Upper lobe of left lung (tissue), 6 donors: ENCODE measurements at regions not wholly inside any gene's neighbourhood (a gene's known extent, or its start where the extent isn't known, plus 50 kb on each side); places are given as distances from the start of the nearest gene placed in this dataset.

Experiments
- ATAC-seq, 2 donors: fragments of 200-7000 bp; cut with Tn5 transposase; one replicate each; pipeline ENCODE4 v1.9.1; 2022; ENCODE audit warnings: mild to moderate bottlenecking in 2 of 2, moderate library complexity in 2 of 2; ENCODE audit not compliant: low FRiP score in 2 of 2
- DNase-seq, 2 donors: peaks; one replicate each; pipeline ENCODE4 v3.0.0-alpha.2; 2019 to 2020
- H3K27ac ChIP-seq, 4 donors: fragments of 200-600 bp; sonication (generic); one replicate each; pipeline ENCODE4 v1.5.1; 2016 to 2019
- H3K27me3 ChIP-seq, 4 donors: fragments of 200-600 bp; sonication (generic); one replicate each; pipeline ENCODE4 v1.5.1; 2017 to 2019
- H3K36me3 ChIP-seq, 4 donors: fragments of 200-600 bp; sonication (generic); one replicate each; pipeline ENCODE4 v1.5.1; 2016 to 2019
- H3K4me1 ChIP-seq, 4 donors: fragments of 200-600 bp; sonication (generic); one replicate each; pipeline ENCODE4 v1.5.1; 2018 to 2019
- H3K4me3 ChIP-seq, 4 donors: fragments of 200-600 bp; sonication (generic); one replicate each; pipeline ENCODE4 v1.5.1; 2017 to 2019; ENCODE audit warnings: mild to moderate bottlenecking in 2 of 4, moderate library complexity in 1 of 4
- H3K9me3 ChIP-seq, 4 donors: fragments of 200-600 bp; sonication (generic); one replicate each; pipeline ENCODE4 v1.5.1; 2018 to 2019
- CTCF ChIP-seq, 6 experiments: fragments of 450-650 bp in 4 of 6; fragments of 200-600 bp in 2 of 6; sonication (generic) in 2 of 6; IDR thresholded peaks; one replicate each; pipeline ENCODE4 v1.5.1; 2016 to 2019; ENCODE audit warnings: antibody characterized with exemption in 6 of 6
- EP300 ChIP-seq, 4 donors: sonication (generic); formaldehyde crosslinking; IDR thresholded peaks; one replicate each; pipeline ENCODE4 v1.5.1; 2017; ENCODE audit warnings: antibody characterized with exemption in 4 of 4, control low read depth in 2 of 4
- POLR2A ChIP-seq, 4 donors: fragments of 450-650 bp; IDR thresholded peaks; one replicate each; pipeline ENCODE4 v1.5.1; 2016 to 2017; ENCODE audit warnings: antibody characterized with exemption in 4 of 4, mild to moderate bottlenecking in 2 of 4
- POLR2AphosphoS5 ChIP-seq, 2 donors: sonication (generic); formaldehyde crosslinking; IDR thresholded peaks; one replicate each; pipeline ENCODE4 v1.5.1; 2017; ENCODE audit warnings: antibody characterized with exemption in 2 of 2
- WGBS, 2 donors: methylation state at CpG; one replicate each; pipeline ENCODE4 v1.1.5; 2017 to 2018; 5-methylcytosine and 5-hydroxymethylcytosine counted together
- donor health status: DM: no; HTN: no; CAD: no; lungs with moderate emphysema.
- donor health status: DM: no; HTN: yes; CAD: no; lungs with severe emphysema.

- DNase-seq, result no peak
- WGBS, 2 donors, result 64 to 78% methylated on average over 2 of the region's 2 CpGs
- TF ChIP-seq EP300 (IDR thresholded peaks at IDR 0.05), result no peak
- no peak for TF ChIP-seq CTCF (IDR thresholded peaks at IDR 0.05)
- TF ChIP-seq POLR2AphosphoS5 (IDR thresholded peaks at IDR 0.05), result no peak
- no peak for TF ChIP-seq POLR2A (IDR thresholded peaks at IDR 0.05)
- Histone ChIP-seq H3K27me3 (no peaks in the 10 kb centered on the region), H3K4me1 (no peaks in the 10 kb centered on the region), H3K27ac (no peak overlapping the region), H3K4me3 (no peak overlapping the region), H3K9me3 (no peaks in the 10 kb centered on the region), H3K36me3 (no peaks in the 10 kb centered on the region)
- ATAC-seq, result no peak
These were observed 492.1 kb downstream of the NEBL start for GRCh38 chr10:20405050-20405449.

DNA sequence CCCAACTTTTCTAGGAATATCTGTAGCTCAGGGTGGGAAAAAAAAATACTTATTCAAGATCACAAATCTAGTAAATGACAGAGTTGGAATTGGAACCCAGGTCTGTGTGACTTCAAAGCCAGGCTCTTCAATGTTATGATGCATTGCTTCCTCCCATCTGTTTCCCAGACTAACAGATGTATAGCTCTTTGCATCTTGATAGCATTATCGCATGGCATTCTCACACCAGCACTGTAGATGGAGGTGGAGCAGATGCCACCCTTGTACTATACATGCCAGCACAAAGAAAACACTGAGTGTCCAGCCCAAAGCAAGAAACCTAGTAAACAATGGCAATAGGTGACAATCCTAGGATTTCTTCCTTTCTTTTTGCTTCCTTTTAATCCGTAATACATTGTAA lies 497.3 kb downstream of the NEBL start:
- no peak for TF ChIP-seq POLR2A (IDR thresholded peaks at IDR 0.05)
- no peak for TF ChIP-seq CTCF (IDR thresholded peaks at IDR 0.05)
- DNase-seq, result no peak
- Histone ChIP-seq H3K4me1 (no peaks in the 10 kb centered on the region), H3K4me3 (no peak overlapping the region), H3K9me3 (no peaks in the 10 kb centered on the region), H3K36me3 (no peaks in the 10 kb centered on the region), H3K27me3 (no peaks in the 10 kb centered on the region), H3K27ac (no peak overlapping the region)
- WGBS, 2 donors, result 66 to 84% methylated on average over 2 of the region's 2 CpGs
- no peak for ATAC-seq

DNA sequence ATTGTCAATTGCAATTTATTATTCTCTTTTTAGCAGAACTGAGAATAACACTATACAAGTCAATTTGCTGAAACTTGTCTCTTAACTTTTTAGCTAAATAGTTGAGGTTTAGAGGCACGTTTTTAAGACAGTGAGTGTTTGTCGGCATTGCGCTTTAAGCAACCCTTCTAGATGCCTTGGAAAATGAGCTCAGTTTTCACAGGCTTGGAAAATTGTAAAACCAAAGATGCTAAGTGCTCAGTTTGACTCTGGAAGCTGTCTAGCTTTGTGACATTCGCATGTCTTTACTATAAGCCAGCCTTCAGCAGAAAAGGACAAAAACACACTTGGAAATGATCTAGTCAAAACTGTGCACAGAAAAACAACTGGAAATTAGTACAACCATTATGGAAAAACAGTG lies 500.4 kb downstream of the NEBL start:
- ATAC-seq (no peak), DNase-seq (no peak)
- H3K27me3 ChIP-seq, result no peaks in the 10 kb centered on the region
- TF ChIP-seq CTCF (IDR thresholded peaks at IDR 0.05), result no peak
- no peak for TF ChIP-seq POLR2AphosphoS5 (IDR thresholded peaks at IDR 0.05)
- TF ChIP-seq EP300 (IDR thresholded peaks at IDR 0.05), result no peak
- no peak for TF ChIP-seq POLR2A (IDR thresholded peaks at IDR 0.05)
- H3K27ac ChIP-seq, result no peak overlapping the region
- no peak overlapping the region for H3K4me3 ChIP-seq
- H3K4me1 ChIP-seq, result no peaks in the 10 kb centered on the region
- H3K9me3 ChIP-seq, result no peaks in the 10 kb centered on the region
- H3K36me3 ChIP-seq, result no peaks in the 10 kb centered on the region
- 85 to 93% methylated on average over 4 of the region's 4 CpGs for WGBS, 2 donors

- Histone ChIP-seq H3K27me3 (no peaks in the 10 kb centered on the region), H3K4me1 (no peaks in the 10 kb centered on the region), H3K27ac (no peak overlapping the region), H3K4me3 (no peak overlapping the region), H3K36me3 (no peaks in the 10 kb centered on the region), H3K9me3 (no peaks in the 10 kb centered on the region)
- WGBS, 2 donors, result 85 to 87% methylated on average over 4 of the region's 4 CpGs
- no peak for TF ChIP-seq POLR2AphosphoS5 (IDR thresholded peaks at IDR 0.05)
- no peak for TF ChIP-seq EP300 (IDR thresholded peaks at IDR 0.05)
- no peak for TF ChIP-seq CTCF (IDR thresholded peaks at IDR 0.05)
- TF ChIP-seq POLR2A (IDR thresholded peaks at IDR 0.05), result no peak
- ATAC-seq (no peak), DNase-seq (no peak)
These were observed 500.9 kb downstream of the NEBL start for GRCh38 chr10:20396205-20396604.

DNA sequence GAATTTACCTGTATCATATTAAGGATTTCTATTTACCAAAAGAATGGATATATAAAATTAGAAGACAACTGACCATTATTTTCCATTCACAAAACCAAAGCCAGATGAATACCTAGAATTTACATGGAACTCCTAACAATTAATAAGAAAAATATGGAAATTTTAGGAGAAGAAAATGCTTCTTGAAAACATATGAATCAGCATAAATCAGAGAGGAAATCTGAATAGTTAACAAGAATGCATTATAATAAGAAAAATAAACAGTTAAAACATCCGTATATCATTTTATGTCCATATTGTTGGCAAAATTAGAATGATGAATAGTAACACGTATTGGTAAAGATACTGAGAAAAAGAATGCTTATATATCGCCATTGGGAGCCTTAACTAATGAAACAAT lies 505.5 kb downstream of the NEBL start:
- no peaks in the 10 kb centered on the region for H3K36me3 ChIP-seq
- H3K4me1 ChIP-seq, result no peaks in the 10 kb centered on the region
- H3K27ac ChIP-seq, result no peak overlapping the region
- DNase-seq, result no peak
- 91 to 97% methylated on average over 3 of the region's 3 CpGs for WGBS, 2 donors
- no peak for ATAC-seq
- no peak for TF ChIP-seq POLR2A (IDR thresholded peaks at IDR 0.05)
- TF ChIP-seq POLR2AphosphoS5 (IDR thresholded peaks at IDR 0.05), result no peak
- TF ChIP-seq CTCF (IDR thresholded peaks at IDR 0.05), result no peak
- TF ChIP-seq EP300 (IDR thresholded peaks at IDR 0.05), result no peak
- no peaks in the 10 kb centered on the region for H3K27me3 ChIP-seq
- H3K4me3 ChIP-seq, result no peak overlapping the region
- no peaks in the 10 kb centered on the region for H3K9me3 ChIP-seq
